Stimulated activated naive B cell treated with anti-CD40 and anti-IgM and Interleukin-4, amounts not matched to agents 10 μg/mL and 1 μg/mL and 100 μg/mL, for 72 hours (primary cell): ENCODE measurements at regions not wholly inside any gene's neighbourhood (a gene's known extent, or its start where the extent isn't known, plus 50 kb on each side); places are given as distances from the start of the nearest gene placed in this dataset.

Experiments used
- ATAC-seq, 2 donors: fragments of 150-1000 bp; cut with Tn5 transposase; replicated peaks; 2 replicates each; pipeline ENCODE4 v1.10.0; 2021; ENCODE audit warnings: moderate library complexity in 1 of 2
- DNase-seq: peaks from one replicate; pipeline ENCODE4 v3.0.0; 2021
- H3K27ac Mint-ChIP-seq: one replicate; pipeline ENCODE4 v1.8.0; 2022; ENCODE audit warnings: mild to moderate bottlenecking, mixed read lengths
- H3K27me3 Mint-ChIP-seq, 2 donors: one replicate each; pipeline ENCODE4 v1.8.0; 2022; ENCODE audit warnings: mixed read lengths in 2 of 2
- H3K36me3 Mint-ChIP-seq, 2 donors: one replicate each; pipeline ENCODE4 v1.8.0; 2022; ENCODE audit warnings: mixed read lengths in 2 of 2, mild to moderate bottlenecking in 1 of 2
- H3K4me1 Mint-ChIP-seq, 2 donors: one replicate each; pipeline ENCODE4 v1.8.0; 2022; ENCODE audit warnings: mixed read lengths in 2 of 2, mild to moderate bottlenecking in 1 of 2
- H3K4me3 Mint-ChIP-seq, 2 donors: one replicate each; pipeline ENCODE4 v1.8.0; 2022; ENCODE audit warnings: mild to moderate bottlenecking in 2 of 2, mixed read lengths in 2 of 2, moderate library complexity in 1 of 2
- H3K9me3 Mint-ChIP-seq, 2 donors: one replicate each; pipeline ENCODE4 v1.8.0; 2022; ENCODE audit warnings: mixed read lengths in 2 of 2, mild to moderate bottlenecking in 1 of 2

- DNase-seq (no peak), ATAC-seq (no peak)
- no peaks in the 10 kb centered on the region for H3K4me1 Mint-ChIP-seq
- H3K36me3 Mint-ChIP-seq = no peaks in the 10 kb centered on the region
- no peak overlapping the region for H3K27ac Mint-ChIP-seq
- H3K9me3 Mint-ChIP-seq = no peaks in the 10 kb centered on the region
- H3K4me3 Mint-ChIP-seq = no peak overlapping the region
- no peaks in the 10 kb centered on the region for H3K27me3 Mint-ChIP-seq
Measured at GRCh38 chr13:76048131-76048530, 412.0 kb downstream of the LMO7 start.

- DNase-seq (no peak), ATAC-seq (no peak)
- H3K27ac Mint-ChIP-seq = no peak overlapping the region
- H3K36me3 Mint-ChIP-seq = no peaks in the 10 kb centered on the region
- no peaks in the 10 kb centered on the region for H3K4me1 Mint-ChIP-seq
- H3K9me3 Mint-ChIP-seq = no peaks in the 10 kb centered on the region
- no peak overlapping the region for H3K4me3 Mint-ChIP-seq
- H3K27me3 Mint-ChIP-seq = no peaks in the 10 kb centered on the region
Measured at GRCh38 chr13:76043874-76044273, 407.7 kb downstream of the LMO7 start.

DNA sequence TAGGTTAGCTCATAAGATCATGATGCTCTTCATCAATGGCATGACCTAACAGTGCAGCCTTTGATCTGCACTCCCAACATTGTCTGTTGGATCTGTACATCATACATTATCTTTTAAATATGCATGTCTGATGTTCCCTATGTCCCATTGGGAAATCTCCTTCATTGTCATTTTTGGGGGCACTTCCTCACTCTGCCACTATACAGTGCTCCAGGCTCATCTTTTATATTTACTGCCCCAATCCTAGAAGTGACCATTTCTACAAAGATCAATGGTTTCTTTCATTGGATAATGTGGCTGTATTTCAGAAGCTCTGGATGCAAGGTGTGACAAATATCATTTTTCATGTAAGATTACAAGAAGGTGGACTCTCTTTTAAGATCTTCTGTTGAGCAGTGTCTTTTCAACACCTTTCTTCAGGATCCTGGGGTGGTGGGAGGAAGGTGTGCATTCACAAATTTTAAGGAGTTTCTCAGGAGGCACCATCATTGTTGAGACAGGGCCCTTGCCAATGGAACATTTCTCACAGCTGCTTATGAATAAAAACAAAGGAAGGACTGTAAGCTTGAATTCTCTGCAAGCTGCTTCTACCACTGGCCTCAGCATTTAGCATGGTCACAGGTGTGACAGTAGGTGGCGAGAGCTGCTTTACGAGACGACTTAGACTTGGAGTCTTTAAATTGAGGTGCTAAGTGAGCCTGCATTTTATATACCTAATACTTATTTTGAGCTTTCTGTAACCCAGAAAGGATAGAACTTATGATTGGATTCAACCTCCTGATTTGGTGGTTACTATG lies 403.0 kb downstream of the LMO7 start:
- H3K9me3 Mint-ChIP-seq = no peaks in the 10 kb centered on the region
- ATAC-seq (no peak), DNase-seq (no peak)
- H3K4me1 Mint-ChIP-seq = no peaks in the 10 kb centered on the region
- H3K36me3 Mint-ChIP-seq = no peaks in the 10 kb centered on the region
- no peaks in the 10 kb centered on the region for H3K27me3 Mint-ChIP-seq
- no peak overlapping the region for H3K4me3 Mint-ChIP-seq
- no peak overlapping the region for H3K27ac Mint-ChIP-seq

DNA sequence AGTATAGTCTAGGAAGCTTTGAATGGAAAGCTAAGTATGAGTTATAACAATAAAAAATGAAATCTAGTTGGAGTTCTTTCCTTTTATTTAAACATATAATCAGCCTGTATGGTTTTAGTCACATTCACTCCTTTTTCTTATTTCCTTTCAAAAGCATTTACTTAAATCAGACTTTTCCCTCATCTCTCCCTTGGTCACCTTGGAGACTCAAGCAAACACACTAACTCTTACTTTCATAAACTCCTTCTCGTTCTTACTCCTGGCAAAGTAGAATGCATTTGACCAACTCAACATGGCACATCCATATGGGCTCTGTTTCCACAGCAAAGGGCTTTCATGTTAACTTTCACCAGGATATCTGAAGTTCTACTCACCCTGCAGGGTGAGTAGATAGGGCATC lies 400.0 kb downstream of the LMO7 start:
- H3K36me3 Mint-ChIP-seq = no peaks in the 10 kb centered on the region
- H3K4me3 Mint-ChIP-seq = no peak overlapping the region
- H3K9me3 Mint-ChIP-seq = no peaks in the 10 kb centered on the region
- no peaks in the 10 kb centered on the region for H3K4me1 Mint-ChIP-seq
- H3K27me3 Mint-ChIP-seq = no peaks in the 10 kb centered on the region
- DNase-seq (no peak), ATAC-seq (no peak)
- no peak overlapping the region for H3K27ac Mint-ChIP-seq

GRCh38 chr13:76035711-76036110 lies 399.6 kb downstream of the LMO7 start:
- no peaks in the 10 kb centered on the region for H3K4me1 Mint-ChIP-seq
- H3K36me3 Mint-ChIP-seq = no peaks in the 10 kb centered on the region
- H3K4me3 Mint-ChIP-seq = no peak overlapping the region

GRCh38 chr13:76029706-76030105 lies 393.6 kb downstream of the LMO7 start:
- H3K27ac Mint-ChIP-seq = no peak overlapping the region
- no peak for DNase-seq
- peaks cover 0 to 5% of the 10 kb centered on the region in 2 donors for H3K9me3 Mint-ChIP-seq
- no peaks in the 10 kb centered on the region for H3K27me3 Mint-ChIP-seq
- no peak for ATAC-seq
- no peaks in the 10 kb centered on the region for H3K36me3 Mint-ChIP-seq
- no peaks in the 10 kb centered on the region for H3K4me1 Mint-ChIP-seq
- no peak overlapping the region for H3K4me3 Mint-ChIP-seq

More at GRCh38 chr13:76035711-76036110, 399.6 kb downstream of the LMO7 start:
- Mint-ChIP-seq H3K9me3 (no peaks in the 10 kb centered on the region), H3K27ac (no peak overlapping the region), H3K27me3 (no peaks in the 10 kb centered on the region)
- DNase-seq (no peak), ATAC-seq (no peak)

GRCh38 chr13:76029088-76029487 lies 393.0 kb downstream of the LMO7 start:
- no peaks in the 10 kb centered on the region for H3K36me3 Mint-ChIP-seq
- no peaks in the 10 kb centered on the region for H3K4me1 Mint-ChIP-seq
- peaks cover 0 to 5% of the 10 kb centered on the region in 2 donors for H3K9me3 Mint-ChIP-seq
- H3K27ac Mint-ChIP-seq = no peak overlapping the region
- H3K27me3 Mint-ChIP-seq = no peaks in the 10 kb centered on the region
- ATAC-seq = no peak
- no peak for DNase-seq
- no peak overlapping the region for H3K4me3 Mint-ChIP-seq

DNA sequence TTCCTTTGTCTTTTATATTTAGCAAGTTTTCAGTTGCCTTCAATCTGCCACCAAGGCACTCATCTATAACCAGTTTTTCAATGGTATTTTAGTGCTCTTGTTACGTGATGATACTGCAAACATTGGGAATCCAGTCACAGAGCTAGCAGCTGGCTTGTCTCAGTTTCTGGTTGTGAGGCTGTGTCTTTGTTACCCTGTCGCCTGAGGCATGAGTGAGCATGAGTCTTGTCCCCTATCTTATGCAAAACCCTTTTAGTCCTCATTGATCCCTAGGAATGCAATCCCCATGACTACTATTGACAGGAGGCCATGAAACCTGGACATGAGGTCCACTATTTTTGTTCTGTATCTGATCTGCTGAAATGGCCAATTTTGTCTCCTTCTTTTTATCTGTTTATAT lies 391.0 kb downstream of the LMO7 start:
- Mint-ChIP-seq H3K4me1 (no peaks in the 10 kb centered on the region), H3K36me3 (no peaks in the 10 kb centered on the region), H3K4me3 (no peak overlapping the region), H3K27me3 (no peaks in the 10 kb centered on the region), H3K27ac (no peak overlapping the region), H3K9me3 (peaks cover 0 to 9% of the 10 kb centered on the region in 2 donors)
- ATAC-seq (no peak), DNase-seq (no peak)

DNA sequence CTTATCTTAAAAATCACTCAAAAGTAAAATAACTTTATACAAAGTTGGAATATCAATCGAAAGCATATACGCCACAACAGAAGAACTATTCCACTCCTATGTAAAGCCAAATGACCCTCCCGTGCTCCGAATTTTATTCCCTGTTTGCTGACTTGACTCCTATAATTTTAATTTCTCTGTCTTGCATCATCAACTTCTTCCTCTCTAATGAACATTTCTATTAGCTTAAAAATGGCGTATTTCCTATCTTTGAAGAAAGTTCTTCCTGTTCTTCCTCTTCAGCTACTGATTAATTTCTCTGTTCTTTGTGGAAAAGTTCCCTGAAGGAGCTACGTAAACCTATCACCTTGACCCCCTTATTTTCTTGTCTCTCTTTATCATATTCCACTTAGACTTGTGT lies 389.3 kb downstream of the LMO7 start:
- H3K9me3 Mint-ChIP-seq = peaks cover 0 to 9% of the 10 kb centered on the region in 2 donors
- no peaks in the 10 kb centered on the region for H3K27me3 Mint-ChIP-seq
- no peak overlapping the region for H3K4me3 Mint-ChIP-seq
- H3K4me1 Mint-ChIP-seq = no peaks in the 10 kb centered on the region
- no peak for ATAC-seq
- no peaks in the 10 kb centered on the region for H3K36me3 Mint-ChIP-seq
- DNase-seq = no peak
- H3K27ac Mint-ChIP-seq = no peak overlapping the region

DNA sequence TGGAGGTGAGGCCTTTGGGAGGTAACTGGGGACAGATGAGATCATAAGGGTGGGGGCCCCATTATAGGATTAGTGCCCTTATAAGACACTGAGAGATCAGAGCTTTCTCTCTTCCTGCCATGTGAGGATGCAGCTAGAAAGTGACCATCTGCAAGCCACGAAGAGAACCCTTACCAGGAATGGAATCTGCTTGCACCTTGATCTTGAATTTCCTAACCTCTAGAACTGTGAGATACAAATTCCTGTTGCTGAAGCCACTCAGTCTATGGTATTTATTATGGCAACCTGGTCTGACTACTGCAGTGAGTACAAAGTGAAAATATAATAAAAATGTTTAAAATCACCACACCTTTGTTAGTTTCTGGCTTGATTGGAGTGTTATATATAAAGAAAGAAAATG lies 388.0 kb downstream of the LMO7 start:
- ATAC-seq = no peak
- H3K27ac Mint-ChIP-seq = no peak overlapping the region
- H3K9me3 Mint-ChIP-seq = peaks cover 0 to 9% of the 10 kb centered on the region in 2 donors
- H3K4me3 Mint-ChIP-seq = no peak overlapping the region
- no peaks in the 10 kb centered on the region for H3K27me3 Mint-ChIP-seq
- no peaks in the 10 kb centered on the region for H3K4me1 Mint-ChIP-seq
- DNase-seq = no peak
- no peaks in the 10 kb centered on the region for H3K36me3 Mint-ChIP-seq

- H3K9me3 Mint-ChIP-seq = peaks cover 0 to 9% of the 10 kb centered on the region in 2 donors
- no peaks in the 10 kb centered on the region for H3K4me1 Mint-ChIP-seq
- ATAC-seq = no peak
- H3K27me3 Mint-ChIP-seq = no peaks in the 10 kb centered on the region
- no peaks in the 10 kb centered on the region for H3K36me3 Mint-ChIP-seq
- H3K4me3 Mint-ChIP-seq = no peak overlapping the region
- DNase-seq = no peak
- no peak overlapping the region for H3K27ac Mint-ChIP-seq
Measured at GRCh38 chr13:76023652-76024051, 387.5 kb downstream of the LMO7 start.

- Mint-ChIP-seq H3K27ac (no peak overlapping the region), H3K4me1 (no peaks in the 10 kb centered on the region), H3K27me3 (no peaks in the 10 kb centered on the region), H3K9me3 (peaks cover 0 to 7% of the 10 kb centered on the region in 2 donors), H3K4me3 (no peak overlapping the region), H3K36me3 (no peaks in the 10 kb centered on the region)
- DNase-seq = no peak
- no peak for ATAC-seq
Measured at GRCh38 chr13:76020421-76020955, 384.4 kb downstream of the LMO7 start.

DNA sequence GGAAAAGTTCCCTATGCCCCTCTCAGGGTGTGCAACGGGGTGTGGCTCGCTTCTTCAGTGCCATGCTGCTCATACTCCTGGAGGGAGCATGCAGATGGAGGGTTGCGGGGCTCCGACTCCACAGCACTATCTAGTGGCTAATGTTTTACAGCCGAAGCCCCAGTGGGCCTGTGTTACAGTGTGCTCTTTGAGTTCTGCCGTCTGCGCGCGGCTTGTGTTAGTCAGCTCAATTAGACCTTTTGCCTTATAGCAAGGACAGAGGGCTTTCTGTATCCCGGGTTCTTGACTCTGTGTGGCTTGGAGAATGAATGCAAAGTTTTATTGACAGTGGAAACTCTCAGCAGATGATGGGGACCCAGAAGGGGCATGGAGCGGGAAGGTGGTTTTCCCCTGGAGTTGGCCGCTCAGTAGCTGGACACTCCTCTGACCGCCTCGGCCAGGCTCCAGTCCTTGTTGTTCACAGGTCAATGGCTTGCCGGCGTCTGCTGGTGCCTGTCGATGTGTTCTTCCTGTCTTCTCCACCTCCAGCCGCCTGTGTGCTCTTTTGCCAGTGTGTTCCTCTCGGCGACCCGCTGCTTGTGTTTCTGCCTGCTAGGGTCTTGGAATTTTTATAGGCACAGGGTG lies 383.4 kb downstream of the LMO7 start:
- H3K9me3 Mint-ChIP-seq = peaks cover 0 to 4% of the 10 kb centered on the region in 2 donors
- no peaks in the 10 kb centered on the region for H3K4me1 Mint-ChIP-seq
- no peak overlapping the region for H3K27ac Mint-ChIP-seq
- DNase-seq (no peak), ATAC-seq (peak in 1 of 2 donors; percentile 27)
- H3K27me3 Mint-ChIP-seq = no peaks in the 10 kb centered on the region
- H3K36me3 Mint-ChIP-seq = no peaks in the 10 kb centered on the region
- H3K4me3 Mint-ChIP-seq = no peak overlapping the region

- H3K9me3 Mint-ChIP-seq = no peaks in the 10 kb centered on the region
- H3K27me3 Mint-ChIP-seq = no peaks in the 10 kb centered on the region
- no peak for DNase-seq
- ATAC-seq = no peak
- H3K36me3 Mint-ChIP-seq = no peaks in the 10 kb centered on the region
- H3K4me1 Mint-ChIP-seq = no peaks in the 10 kb centered on the region
- H3K27ac Mint-ChIP-seq = no peak overlapping the region
- no peak overlapping the region for H3K4me3 Mint-ChIP-seq
Measured at GRCh38 chr13:76017861-76018556, 381.9 kb downstream of the LMO7 start.
